Stimulated activated CD4-positive, alpha-beta T cell treated with anti-CD3 and anti-CD28 coated beads, Interleukin-15, amount 100 ng/mL, for 1 hour (primary cell): ENCODE measurements at regions not wholly inside any gene's neighbourhood (a gene's known extent, or its start where the extent isn't known, plus 50 kb on each side); places are given as distances from the start of the nearest gene placed in this dataset.
"Not testable (repeated sequence)": the region's sequence is repeated elsewhere in the genome, so short reads cannot be mapped to it uniquely, and the experiment has no call there.

Source experiments
- DNase-seq, 2 donors: peaks; one replicate each; pipeline ENCODE4 v3.0.0-alpha.2; 2020; ENCODE audit warnings: low read depth in 1 of 2, low spot score in 1 of 2

DNA sequence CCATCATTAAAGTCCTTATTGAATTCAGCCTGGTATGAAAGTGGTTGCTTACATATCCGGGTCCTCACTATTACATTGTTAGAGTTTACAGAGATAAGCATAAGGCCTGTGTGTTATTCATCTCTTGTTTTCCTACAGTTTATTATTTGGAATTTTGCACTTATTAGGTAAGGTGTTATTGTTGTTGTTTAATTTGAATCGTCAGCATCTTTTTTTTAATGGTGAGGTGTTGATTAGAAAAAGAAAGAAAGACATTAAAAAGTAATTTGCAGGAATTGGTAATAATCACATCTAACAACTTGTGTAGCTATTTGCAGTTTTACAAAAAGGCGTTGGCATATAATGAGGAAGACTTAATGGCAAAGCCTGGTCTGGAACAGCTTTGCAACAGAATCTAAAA, 158.6 kb downstream of the SAMD5 start:
- no peak for DNase-seq

DNA sequence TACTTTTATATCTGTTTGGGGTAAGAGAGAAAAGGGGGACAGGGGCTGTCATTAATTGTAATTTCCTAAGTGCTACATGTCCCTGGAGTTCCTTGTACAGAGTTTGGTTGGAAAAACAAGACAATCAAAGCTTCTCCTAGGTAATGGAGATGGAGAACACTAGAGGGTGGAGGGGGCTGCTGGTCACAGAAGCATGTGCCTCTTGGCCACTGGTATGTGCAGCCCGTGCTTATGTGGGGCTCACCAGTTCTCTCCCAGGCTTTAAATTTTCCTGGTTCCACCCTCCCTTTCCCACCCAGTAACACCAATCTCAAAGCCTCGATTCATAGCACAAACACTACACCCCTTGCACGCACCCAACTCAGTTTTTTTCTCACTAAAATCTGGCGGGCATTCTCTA, 165.6 kb downstream of the SAMD5 start:
- DNase-seq = no peak

DNA sequence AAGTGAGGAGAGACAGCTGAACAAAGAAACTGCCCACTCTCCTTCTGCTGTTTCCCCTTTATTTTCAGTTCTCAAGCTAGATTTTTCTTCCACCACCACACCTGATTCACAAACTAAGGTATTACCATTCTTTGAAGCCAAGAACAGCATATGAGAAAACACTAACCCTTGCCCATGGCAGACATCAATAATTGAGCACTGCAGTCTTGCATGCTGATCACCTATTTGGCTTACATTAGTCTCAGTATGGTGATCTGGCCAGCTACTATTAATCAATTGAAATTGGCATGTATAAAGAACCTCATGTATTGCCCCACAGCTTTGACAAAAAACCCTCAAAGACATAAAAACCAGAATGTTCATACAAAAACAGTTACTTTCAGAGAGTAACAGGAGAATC, 166.3 kb downstream of the SAMD5 start:
- no peak for DNase-seq

DNA sequence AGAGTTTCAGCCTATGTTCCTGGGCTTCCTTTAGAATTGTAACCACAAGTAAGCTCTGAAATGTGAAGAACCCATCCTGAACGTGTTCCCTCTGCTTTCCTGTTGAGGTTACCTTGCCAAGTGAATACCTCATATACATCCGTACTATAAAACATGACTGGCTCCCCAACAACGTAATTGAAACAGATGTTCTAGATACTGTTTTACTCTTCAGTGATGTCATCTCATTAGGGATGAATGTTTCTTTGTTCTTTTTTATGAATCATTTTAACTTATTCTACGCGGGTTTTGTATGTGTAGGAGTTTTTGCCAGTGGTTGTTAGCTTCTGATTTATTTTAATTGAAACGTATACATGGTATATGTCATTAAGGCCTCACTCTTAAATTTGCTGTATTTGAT, 166.8 kb downstream of the SAMD5 start:
- no peak for DNase-seq

DNA sequence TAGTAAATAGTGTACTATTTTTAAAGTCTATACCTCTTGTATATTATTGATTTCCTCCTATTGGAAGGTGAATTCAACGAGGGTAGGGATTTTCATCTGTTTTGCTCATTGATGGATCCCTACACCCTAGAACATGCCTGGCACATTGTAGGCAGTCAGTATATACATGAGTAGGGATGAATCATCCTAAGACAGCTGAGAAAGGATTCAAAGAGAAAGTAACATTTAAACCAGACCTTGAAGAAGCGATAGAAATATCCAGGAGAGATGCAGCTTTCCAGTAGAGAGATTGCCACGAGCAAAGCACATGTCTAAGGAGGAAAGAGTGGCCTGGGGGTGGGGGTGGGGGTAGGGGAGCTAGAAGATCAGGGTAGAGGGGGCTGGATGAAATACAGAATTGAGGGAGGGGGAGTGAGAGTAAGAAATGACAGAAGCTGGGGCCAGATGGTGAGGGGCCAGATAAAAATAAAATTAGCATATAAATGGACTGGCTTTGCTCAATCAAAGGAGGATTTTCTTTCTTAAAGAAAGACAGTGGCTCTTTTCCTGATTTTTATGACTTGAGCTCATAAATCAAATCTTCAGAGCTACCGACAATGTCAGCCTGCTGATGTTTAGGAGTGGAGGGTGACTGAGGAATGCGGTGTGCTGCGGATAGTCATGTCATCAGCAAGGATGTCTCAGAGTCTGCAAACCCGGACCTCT, 168.2 kb downstream of the SAMD5 start:
- no peak for DNase-seq

DNA sequence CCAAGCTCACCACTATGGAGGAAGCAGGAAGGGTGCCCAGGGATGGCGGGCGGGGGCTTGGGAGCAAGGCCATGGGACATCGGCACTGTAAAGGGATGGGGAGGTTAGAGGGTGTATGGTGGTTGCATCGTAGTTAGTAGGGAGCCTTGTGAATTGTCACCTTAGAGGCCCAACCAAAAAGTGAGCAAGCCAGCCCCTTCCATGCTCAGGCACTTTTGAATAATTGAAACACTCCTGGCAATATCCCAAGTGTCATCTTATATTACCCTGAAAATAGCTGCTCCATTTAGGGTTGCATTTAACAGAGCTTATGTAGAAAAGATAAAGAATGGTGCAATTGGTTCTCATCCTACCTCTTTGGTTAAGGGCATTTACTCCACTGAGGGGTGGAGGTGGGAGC, 169.2 kb downstream of the SAMD5 start:
- DNase-seq = no peak

DNA sequence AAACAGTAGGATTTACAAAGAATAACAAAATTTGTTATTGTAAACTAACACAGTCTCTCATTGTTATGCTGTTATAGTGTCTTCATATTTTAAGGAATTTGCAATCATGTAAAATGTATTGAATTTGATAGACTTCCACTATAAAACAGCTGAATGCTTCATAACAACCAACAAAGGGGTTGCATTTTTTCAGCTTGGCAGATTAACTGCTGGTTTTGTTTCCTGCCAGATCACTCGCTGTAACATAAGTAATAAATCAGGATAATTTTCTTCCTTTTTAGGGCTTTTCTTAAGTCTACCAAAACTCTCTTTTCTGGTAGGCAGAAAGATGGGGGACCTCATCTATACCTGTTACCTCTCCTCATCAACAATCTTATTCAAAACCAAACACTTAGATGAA, 169.8 kb downstream of the SAMD5 start:
- no peak for DNase-seq

DNA sequence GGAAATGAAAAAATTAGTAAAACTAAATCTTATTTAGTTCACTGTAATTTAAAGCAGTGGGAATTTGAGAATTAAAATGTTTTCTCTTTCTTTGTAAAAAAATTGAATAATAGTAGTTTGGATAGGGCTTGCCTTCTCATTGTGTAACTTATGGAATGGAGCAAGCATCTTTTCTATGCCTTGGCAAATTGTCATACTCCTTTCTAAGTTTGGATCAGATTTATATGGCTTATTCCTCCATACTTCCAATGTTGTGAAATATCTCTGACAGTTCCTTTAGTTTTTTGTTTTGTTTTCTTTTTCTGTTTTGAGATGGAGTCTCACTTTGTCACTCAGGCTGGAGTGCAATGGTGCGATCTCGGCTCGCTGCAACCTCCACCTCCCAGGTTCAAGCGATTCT, 176.4 kb downstream of the SAMD5 start:
- no peak for DNase-seq

DNA sequence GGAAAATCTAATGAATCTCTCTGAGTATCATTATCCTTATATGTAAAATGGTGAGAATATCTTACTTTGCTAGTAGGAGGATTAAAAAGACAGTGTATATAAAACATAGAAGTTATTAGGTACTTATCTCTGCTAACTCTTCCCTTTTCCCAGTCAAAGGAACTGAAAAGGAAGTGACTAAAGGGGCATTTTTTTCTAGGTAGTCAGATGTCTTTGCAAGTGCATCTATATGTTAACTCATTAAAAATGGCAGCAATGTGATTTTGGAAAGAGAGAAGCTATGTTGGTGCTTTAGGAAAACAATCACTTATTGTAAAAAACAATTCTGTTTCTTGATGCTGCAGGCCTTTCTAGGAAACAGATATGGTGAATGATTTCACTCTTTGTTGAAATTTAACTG, 180.9 kb downstream of the SAMD5 start:
- no peak for DNase-seq

DNA sequence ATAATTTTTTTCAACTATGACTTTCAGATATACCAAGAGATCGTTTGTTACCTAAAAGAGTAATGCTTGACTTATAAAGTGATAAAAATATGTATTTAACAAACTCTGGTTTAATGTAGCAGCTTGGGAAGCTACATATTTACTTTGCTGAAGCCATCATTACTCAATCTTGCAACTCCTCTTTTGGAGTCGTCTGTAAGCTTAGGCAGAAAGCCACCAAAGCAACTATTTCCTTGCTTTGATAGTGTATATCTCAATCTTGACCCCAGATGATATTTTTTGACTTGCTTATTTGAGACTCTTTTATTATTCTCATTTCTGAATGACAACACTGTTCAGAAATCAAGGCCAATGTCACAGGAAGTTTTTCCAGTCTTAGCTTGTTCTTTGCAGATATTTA, 183.0 kb downstream of the SAMD5 start:
- no peak for DNase-seq

DNA sequence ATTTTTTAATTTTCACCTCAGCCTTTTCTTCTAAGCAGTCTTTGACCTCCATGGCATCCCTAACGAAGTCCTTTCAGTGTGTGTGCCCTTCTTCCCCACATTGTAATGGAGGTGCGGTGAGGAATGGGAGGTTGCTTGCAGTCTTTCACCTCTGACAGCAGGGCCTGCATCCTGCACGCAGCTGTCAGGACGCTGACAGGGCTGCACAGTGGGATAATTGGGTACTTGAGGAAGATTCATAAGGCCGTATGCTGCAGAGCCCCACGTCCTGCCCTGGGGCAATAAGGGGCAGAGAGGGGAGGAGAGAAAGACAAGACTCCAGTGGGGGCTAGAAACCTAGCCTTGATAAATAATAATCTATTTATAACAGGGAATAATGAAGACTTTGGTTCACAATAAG, 184.7 kb downstream of the SAMD5 start:
- no peak for DNase-seq

DNA sequence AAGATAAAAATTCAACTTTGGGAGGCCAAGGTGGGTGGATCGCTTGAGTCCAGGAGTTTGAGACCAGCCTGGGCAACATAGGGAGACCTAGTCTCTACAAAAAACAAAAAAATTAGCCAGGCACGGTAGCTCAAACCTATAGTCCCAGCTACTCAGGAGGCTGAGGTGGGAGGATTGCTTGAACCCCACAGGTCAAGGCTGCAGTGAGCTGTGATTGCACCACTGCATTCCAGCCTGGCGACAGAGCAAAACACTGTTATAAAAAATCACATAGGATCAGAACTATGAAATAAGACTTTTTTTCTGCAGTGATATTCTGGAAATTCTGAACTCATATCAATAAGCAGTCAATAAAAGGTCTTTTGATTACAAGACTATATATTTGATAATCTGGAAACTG, 186.1 kb downstream of the SAMD5 start:
- DNase-seq = not testable (repeated sequence)

DNA sequence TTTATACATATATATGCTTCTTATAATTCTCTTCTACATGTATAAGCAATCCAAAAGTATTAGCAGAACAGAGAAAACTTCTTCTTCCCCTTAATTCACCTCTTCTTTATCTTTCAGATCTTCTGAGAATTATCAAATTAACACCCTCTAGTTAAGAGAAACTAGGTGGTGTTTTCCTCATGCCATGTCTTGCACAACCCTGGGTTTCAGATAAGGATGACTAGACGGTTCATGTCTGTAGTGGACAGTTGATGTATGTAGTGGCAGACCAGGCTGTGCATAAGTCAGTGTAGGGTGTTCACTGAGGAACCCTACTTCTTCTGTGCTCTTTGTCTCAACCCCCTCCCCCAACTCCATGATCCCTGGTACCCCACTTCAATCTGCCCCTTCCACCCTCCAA, 187.3 kb downstream of the SAMD5 start:
- no peak for DNase-seq

DNA sequence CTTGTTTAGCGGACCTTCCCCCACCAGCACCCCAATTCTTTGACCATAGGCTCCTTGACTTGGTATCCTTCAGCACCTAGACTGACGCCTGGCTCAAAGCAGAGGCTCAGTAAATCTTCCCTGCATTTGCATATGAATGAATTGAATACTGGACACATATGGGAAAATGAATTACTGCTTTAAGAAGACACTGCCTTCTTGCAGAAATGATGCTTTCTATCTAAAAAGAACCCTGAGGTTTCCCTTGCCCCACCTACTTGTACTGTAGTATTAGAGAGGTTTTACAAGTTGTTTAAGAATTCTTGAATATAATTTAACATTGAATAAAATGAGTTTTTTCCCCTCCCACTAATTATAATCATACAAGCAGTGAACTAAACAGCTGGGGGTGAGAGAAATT, 190.7 kb downstream of the SAMD5 start:
- no peak for DNase-seq

DNA sequence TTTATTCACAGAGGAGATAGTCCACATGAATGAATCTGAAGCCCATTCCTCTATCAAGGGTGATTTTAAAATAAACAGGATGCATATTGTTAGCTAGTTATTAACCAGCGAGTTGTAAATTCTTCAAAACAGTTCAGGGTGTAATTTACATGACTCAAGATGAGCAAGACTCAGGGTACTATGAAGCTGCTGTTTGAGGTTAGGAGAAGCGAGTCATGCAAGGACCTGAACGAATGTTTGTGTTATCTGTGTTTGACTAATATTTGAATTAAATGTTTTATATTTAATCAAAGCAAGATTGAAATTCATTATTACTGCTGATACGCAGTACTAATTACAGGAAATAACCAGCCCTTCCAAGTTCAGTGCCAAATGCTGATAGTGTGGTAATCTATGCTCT, 191.1 kb downstream of the SAMD5 start:
- DNase-seq = no peak

DNA sequence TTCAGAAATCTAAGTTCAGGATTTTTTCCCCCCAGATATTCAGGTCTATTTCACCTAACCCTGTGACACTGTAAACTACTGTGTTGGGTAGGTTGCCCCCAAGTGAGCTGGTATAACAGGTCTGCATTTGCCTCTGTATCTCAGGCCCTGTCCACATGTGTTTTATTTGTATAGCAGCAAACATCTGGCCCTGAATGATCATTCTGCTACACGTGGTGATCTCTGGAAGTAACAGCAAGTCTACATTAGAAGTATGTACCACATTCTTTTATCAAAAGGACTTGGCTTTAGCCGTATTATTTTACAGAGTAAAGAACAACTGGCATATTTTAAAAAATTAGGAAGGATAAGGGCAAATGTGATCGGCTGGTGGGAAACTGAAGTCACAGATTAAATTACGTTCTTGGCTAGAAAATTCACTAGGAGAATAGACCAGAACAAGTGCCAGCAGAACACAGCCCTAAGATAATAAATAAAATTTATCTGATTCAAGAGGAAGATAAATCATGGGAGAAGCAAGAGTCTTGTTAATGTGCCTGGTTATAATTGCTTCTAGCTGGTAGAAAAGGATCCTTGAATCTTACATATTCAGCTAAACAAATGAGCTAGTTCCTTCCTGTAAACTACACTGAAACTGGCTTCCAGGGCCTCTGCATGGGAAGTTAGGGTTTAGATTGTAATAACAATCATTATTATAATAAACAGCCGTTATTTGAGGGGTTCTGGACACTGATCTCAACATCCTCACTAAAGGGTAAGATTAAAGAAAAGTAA, 192.1 kb downstream of the SAMD5 start:
- no peak for DNase-seq

DNA sequence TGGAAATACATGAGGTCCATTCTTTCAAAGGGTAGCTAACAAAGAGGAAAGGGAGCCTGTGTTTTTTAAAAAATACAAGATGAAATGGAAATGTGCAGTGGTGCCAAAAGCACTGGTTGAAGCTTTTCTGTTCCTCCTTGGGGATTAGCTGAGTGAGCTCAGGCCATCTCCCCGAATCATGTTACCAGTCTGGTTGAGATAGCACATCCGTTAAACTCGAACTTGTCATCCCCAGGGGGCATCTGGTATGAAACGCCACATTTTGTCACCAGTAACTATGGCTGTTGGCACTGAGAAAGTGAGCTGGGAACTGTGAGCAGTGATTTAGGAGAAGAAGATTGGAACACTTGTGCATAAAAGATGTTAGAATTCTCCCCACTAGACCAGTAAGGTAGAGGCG, 196.2 kb downstream of the SAMD5 start:
- DNase-seq = no peak

DNA sequence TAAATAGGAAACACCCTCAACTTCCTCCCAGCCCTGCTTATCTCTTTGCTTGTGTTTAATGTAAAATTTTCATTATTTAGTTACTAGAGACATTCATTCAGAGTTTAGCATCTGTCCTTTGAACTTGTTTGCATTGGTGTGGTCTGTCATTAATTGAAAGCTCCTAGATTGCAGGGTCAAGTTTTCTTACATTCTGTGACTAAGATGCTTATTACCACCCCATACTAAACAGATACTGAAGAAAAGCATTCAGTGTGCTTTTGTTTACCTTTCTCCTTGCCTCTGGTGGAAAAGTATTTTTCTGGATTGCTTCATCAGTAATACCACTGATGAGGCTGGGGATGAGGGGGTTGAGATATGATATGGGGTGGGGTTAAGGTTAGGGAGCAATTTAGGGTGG, 199.0 kb downstream of the SAMD5 start:
- DNase-seq = no peak

DNA sequence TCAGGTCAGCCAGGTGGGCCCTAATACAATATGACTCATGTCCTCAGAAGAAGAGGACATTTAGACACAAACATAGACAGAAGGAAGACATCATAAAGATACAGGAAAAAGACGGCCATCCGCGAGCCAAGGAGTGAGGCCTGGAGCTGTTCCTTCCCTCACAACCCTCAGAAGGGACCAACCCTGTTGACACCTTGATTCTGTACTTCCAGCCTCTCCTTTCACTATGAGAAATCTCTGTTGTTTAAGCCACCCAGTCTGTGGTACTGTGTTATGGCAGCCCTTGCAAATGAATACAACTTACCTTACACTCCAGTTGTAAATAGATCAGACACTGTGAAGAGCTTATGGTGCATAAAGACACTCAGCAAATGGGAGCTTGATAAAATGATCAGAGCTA, 199.7 kb downstream of the SAMD5 start:
- DNase-seq = no peak

DNA sequence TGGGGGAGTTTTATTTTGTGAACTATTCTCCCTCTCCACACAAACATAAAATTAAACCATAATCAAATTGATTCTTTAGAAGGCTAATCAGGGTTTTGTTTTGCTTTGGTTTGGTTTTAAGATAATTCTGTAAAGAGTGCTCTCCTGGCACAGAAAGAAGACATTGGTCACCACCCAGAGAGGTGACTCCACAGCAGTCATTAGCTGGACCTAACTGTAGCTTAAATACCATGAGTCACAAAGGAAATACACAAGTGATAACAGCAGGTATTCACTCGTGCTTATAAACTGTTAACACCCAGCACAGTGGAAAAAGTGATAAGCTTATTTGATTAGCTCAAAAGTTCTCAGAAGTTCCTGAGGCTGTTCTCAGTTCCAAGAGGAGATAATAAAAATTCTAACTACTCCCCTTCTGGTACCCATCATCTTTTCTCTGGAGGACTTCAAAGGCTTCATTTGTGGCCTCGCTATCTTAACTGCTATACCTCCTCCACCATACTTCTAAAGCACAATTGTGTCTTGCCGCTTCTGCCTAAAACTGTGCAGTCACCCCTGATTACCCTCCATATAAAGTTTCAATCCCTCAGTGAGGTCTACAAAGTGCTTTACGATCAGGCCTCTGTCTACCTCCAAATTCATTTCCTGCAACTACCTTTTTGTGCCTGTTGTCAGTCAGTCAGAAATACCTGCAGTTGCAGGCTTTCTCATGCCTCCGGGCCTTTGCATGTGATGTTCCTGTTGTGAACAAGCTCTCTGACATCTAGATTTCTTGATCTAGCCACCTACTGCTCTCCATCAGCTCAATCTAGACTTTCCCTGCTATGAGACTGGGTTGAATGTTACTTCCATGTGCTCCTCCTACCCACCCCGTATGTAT, 201.1 kb downstream of the SAMD5 start:
- DNase-seq = no peak

DNA sequence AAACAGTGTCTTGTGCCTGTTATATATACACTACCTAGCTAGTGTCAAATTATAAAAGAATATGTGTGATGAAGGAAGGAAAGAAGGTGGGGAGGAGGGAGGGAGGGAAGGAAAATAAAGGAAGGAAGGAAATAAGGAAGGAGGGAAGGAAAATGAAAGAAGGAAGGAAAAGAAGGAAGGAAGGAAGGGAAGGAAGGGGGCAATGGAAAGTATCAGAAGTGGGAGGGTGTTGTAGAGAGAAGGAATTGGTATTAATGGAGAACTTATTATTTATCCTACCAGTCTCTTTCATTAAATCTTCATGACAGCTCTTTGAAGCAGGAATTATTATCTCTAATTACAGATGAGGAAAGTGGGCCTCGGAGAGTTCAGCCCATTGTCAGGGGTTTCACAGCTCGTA, 202.4 kb downstream of the SAMD5 start:
- no peak for DNase-seq

DNA sequence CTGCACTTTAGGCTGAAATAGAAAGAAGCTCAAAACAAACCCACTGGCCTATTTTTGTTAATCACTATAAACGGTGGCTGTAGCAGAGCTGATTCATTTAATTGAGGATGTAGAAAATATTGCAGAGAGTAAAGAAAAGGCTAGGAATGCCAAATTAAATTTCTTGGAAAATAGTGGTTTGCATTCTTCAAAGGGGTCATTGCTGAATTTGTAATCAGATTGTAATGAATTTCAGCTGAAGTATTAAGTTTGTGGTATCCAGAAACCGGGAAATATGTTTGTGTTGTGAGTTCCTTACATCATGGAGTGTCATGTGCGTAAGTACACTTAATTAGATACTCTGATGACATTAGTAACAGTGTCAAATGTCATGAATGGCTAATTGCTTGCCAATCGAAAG, 203.0 kb downstream of the SAMD5 start:
- DNase-seq = no peak
